ENCODE measurements at regions not wholly inside any gene's neighbourhood (a gene's known extent, or its start where the extent isn't known, plus 50 kb on each side); places are given as distances from the start of the nearest gene placed in this dataset.

DNA sequence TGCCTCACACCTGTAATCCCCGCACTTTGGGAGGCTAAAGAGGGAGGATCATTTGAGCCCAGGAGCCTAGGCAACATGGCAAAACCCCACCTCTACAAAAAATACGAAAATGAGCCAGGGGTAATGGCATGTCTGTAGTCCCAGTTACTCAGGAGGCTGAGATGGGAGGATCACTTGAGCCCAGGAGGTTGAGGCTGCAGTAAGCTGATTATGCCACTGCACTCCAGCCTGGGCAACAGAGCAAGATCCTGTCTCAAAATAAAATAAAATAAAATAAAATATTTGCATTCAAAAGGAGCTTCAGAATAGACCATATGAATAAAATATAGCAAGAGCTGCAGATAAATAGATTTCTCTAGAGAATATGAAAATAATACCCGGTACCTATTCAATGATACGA lies 71.5 kb upstream of the ATF7IP2 start:
- TF ChIP-seq SIN3A (IDR thresholded peaks at IDR 0.05; ENCODE audit: borderline replicate concordance, low read depth, low read length), result no peak
- TF ChIP-seq, protein P1, sequence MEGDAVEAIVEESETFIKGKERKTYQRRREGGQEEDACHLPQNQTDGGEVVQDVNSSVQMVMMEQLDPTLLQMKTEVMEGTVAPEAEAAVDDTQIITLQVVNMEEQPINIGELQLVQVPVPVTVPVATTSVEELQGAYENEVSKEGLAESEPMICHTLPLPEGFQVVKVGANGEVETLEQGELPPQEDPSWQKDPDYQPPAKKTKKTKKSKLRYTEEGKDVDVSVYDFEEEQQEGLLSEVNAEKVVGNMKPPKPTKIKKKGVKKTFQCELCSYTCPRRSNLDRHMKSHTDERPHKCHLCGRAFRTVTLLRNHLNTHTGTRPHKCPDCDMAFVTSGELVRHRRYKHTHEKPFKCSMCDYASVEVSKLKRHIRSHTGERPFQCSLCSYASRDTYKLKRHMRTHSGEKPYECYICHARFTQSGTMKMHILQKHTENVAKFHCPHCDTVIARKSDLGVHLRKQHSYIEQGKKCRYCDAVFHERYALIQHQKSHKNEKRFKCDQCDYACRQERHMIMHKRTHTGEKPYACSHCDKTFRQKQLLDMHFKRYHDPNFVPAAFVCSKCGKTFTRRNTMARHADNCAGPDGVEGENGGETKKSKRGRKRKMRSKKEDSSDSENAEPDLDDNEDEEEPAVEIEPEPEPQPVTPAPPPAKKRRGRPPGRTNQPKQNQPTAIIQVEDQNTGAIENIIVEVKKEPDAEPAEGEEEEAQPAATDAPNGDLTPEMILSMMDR (IDR thresholded peaks at IDR 0.05), result no peak
- TF ChIP-seq, protein P2, sequence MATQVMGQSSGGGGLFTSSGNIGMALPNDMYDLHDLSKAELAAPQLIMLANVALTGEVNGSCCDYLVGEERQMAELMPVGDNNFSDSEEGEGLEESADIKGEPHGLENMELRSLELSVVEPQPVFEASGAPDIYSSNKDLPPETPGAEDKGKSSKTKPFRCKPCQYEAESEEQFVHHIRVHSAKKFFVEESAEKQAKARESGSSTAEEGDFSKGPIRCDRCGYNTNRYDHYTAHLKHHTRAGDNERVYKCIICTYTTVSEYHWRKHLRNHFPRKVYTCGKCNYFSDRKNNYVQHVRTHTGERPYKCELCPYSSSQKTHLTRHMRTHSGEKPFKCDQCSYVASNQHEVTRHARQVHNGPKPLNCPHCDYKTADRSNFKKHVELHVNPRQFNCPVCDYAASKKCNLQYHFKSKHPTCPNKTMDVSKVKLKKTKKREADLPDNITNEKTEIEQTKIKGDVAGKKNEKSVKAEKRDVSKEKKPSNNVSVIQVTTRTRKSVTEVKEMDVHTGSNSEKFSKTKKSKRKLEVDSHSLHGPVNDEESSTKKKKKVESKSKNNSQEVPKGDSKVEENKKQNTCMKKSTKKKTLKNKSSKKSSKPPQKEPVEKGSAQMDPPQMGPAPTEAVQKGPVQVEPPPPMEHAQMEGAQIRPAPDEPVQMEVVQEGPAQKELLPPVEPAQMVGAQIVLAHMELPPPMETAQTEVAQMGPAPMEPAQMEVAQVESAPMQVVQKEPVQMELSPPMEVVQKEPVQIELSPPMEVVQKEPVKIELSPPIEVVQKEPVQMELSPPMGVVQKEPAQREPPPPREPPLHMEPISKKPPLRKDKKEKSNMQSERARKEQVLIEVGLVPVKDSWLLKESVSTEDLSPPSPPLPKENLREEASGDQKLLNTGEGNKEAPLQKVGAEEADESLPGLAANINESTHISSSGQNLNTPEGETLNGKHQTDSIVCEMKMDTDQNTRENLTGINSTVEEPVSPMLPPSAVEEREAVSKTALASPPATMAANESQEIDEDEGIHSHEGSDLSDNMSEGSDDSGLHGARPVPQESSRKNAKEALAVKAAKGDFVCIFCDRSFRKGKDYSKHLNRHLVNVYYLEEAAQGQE (IDR thresholded peaks at IDR 0.05; ENCODE audit: low read depth, low read length), result no peak
